H1 (cell line): ENCODE measurements at regions not wholly inside any gene's neighbourhood (a gene's known extent, or its start where the extent isn't known, plus 50 kb on each side); places are given as distances from the start of the nearest gene placed in this dataset.

Experiments used
- CTBP2 ChIP-seq: IDR thresholded peaks from 2 replicates; pipeline ENCODE4 v1.7.0; 2011; ENCODE audit warnings: borderline replicate concordance, mild to moderate bottlenecking, moderate library complexity, mixed read lengths, low read length; ENCODE audit not compliant: insufficient read depth, insufficient read length

DNA sequence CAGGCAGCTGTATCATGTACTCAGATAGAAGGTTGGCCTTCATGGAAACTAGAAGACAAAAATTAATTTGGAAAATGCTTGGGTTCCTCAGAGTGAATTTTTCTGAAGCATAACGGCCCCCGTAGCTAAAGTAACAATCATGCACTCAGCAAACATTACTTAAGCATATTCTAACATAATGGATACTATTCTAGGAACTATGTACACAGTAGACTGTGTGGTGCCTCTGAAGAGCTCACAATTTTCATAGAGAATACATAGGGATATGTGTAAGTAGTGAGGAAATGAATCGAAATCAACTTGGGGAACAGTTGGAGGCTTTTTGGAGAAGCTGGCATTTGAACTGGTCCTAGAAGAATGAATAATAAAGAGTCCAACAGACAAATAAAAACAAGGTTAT is 1045.0 kb downstream of the GLUD2 start (continued):
- TF ChIP-seq CTBP2, result no peak
- TF ChIP-seq, all 59 proteins: peak for 0
